Brain microvascular endothelial cell (primary cell): ENCODE measurements at regions not wholly inside any gene's neighbourhood (a gene's known extent, or its start where the extent isn't known, plus 50 kb on each side); places are given as distances from the start of the nearest gene placed in this dataset.
A peak's percentile ranks its signal among the peaks of the same experiment; 100 is the strongest.

Experiments
- DNase-seq: peaks from one replicate; pipeline ENCODE4 v3.0.0-alpha.2; 2020
- H3K27ac ChIP-seq: fragments of 250-450 bp; sonication (Bioruptor Pico); 2 replicates; pipeline ENCODE4 v1.5.1; 2020; ENCODE audit warnings: mild to moderate bottlenecking, moderate library complexity
- H3K27me3 ChIP-seq: fragments of 250-450 bp; sonication (Bioruptor Pico); replicated peaks from 2 replicates; pipeline ENCODE4 v1.5.1; 2020; ENCODE audit warnings: mild to moderate bottlenecking
- H3K36me3 ChIP-seq: fragments of 250-450 bp; sonication (Bioruptor Pico); replicated peaks from 2 replicates; pipeline ENCODE4 v1.5.1; 2020; ENCODE audit warnings: mild to moderate bottlenecking
- H3K4me3 ChIP-seq: 2 replicates; pipeline ENCODE4 v1.5.1; 2011; ENCODE audit warnings: low read depth, mild to moderate bottlenecking, control low read depth, low read length, moderate library complexity
- in situ Hi-C: cut with HindIII; loops from 2 replicates; pipeline ENCODE4 v1.10.0; 2017; ENCODE audit warnings: low sequenced_read_pairs, low pct_ligation_motif_present
- TF ChIP-seq, protein P1 (sequence below): IDR thresholded peaks from 2 replicates; pipeline ENCODE4 v1.5.1; 2011; ENCODE audit warnings: low read depth, mild to moderate bottlenecking, moderate library complexity, low read length, control low read depth, inconsistent platforms; ENCODE audit errors: missing control alignments

- Histone ChIP-seq H3K36me3 (no peaks in the 10 kb centered on the region), H3K4me3 (no peak overlapping the region), H3K27ac (no peak overlapping the region), H3K27me3 (no peaks in the 10 kb centered on the region)
- no peak for DNase-seq
- TF ChIP-seq, protein P1, sequence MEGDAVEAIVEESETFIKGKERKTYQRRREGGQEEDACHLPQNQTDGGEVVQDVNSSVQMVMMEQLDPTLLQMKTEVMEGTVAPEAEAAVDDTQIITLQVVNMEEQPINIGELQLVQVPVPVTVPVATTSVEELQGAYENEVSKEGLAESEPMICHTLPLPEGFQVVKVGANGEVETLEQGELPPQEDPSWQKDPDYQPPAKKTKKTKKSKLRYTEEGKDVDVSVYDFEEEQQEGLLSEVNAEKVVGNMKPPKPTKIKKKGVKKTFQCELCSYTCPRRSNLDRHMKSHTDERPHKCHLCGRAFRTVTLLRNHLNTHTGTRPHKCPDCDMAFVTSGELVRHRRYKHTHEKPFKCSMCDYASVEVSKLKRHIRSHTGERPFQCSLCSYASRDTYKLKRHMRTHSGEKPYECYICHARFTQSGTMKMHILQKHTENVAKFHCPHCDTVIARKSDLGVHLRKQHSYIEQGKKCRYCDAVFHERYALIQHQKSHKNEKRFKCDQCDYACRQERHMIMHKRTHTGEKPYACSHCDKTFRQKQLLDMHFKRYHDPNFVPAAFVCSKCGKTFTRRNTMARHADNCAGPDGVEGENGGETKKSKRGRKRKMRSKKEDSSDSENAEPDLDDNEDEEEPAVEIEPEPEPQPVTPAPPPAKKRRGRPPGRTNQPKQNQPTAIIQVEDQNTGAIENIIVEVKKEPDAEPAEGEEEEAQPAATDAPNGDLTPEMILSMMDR, result no peak
- in situ Hi-C loops, result no loop called here
Measured at GRCh38 chr6:102631921-102632320, 1238.4 kb downstream of the GRIK2 start.

GRCh38 chr6:102623201-102623600 lies 1229.7 kb downstream of the GRIK2 start:
- in situ Hi-C loops, result no loop called here
- H3K27me3 ChIP-seq, result no peaks in the 10 kb centered on the region
- no peak overlapping the region for H3K27ac ChIP-seq
- DNase-seq, result no peak
- TF ChIP-seq, protein P1, result no peak
- no peaks in the 10 kb centered on the region for H3K36me3 ChIP-seq
- no peak overlapping the region for H3K4me3 ChIP-seq

- Histone ChIP-seq H3K27me3 (no peaks in the 10 kb centered on the region), H3K27ac (no peak overlapping the region), H3K36me3 (no peaks in the 10 kb centered on the region), H3K4me3 (no peak overlapping the region)
- peak; percentile 0 for DNase-seq
- in situ Hi-C loops, result no loop called here
- TF ChIP-seq, protein P1, result peak; percentile 50
Measured at GRCh38 chr6:102619585-102619984, 1226.1 kb downstream of the GRIK2 start.

- Histone ChIP-seq H3K36me3 (no peaks in the 10 kb centered on the region), H3K4me3 (no peak overlapping the region), H3K27me3 (no peaks in the 10 kb centered on the region), H3K27ac (no peak overlapping the region)
- TF ChIP-seq, protein P1, result no peak
- in situ Hi-C loops, result no loop called here
- no peak for DNase-seq
Measured at GRCh38 chr6:102582569-102582968, 1189.1 kb downstream of the GRIK2 start.

DNA sequence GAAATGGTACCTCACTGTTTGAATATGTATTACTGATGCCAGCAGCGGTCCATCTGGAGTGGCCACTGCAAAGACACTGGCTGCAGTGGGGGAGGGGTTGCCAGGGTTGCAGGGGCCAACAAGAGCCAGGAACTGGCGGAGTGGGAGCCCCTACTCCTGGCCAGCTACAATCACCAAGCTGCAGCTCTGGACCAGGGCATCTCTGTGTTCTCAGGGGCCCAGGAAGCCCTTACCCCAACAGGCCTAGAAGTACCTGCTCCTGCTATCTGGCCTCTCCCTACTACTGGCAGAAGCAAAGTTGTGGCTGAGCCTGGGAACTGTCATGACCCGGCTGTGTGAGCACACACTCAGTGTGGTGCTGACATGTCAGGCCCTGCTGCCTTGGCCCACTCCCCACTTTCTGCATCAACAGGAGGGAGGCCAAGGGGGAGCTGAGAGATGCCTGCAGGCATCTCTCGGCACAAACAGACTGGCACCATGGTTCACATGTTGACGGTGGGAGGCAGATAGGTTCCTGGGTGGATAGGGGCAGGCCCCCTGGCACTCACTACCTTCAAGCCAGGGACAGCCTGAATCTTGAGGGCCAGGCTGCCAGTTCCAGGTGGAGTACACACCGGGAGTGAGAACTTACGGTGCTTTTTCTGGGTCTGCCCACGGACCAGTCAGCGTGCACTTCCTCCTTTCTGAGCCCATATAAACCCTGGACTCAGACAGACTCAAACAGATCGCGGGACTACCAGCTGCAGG lies 1188.0 kb downstream of the GRIK2 start:
- H3K27ac ChIP-seq, result no peak overlapping the region
- no peak for DNase-seq
- TF ChIP-seq, protein P1, result no peak
- H3K27me3 ChIP-seq, result no peaks in the 10 kb centered on the region
- no peaks in the 10 kb centered on the region for H3K36me3 ChIP-seq
- H3K4me3 ChIP-seq, result no peak overlapping the region
- in situ Hi-C loops, result no loop called here
